ENCODE measurements at regions not wholly inside any gene's neighbourhood (a gene's known extent, or its start where the extent isn't known, plus 50 kb on each side); places are given as distances from the start of the nearest gene placed in this dataset.

GRCh38 chr12:91432755-91433154, 250.1 kb upstream of the DCN start:
- TF ChIP-seq CTCF (IDR thresholded peaks at IDR 0.05), result no peak

GRCh38 chr12:91432089-91432488, 249.5 kb upstream of the DCN start:
- no peak for TF ChIP-seq CTCF (IDR thresholded peaks at IDR 0.05)

GRCh38 chr12:91424506-91424905, 241.9 kb upstream of the DCN start:
- no peak for TF ChIP-seq CTCF (IDR thresholded peaks at IDR 0.05)

GRCh38 chr12:91423693-91424050, 241.1 kb upstream of the DCN start:
- TF ChIP-seq CTCF (IDR thresholded peaks at IDR 0.05), result no peak

- TF ChIP-seq CTCF (IDR thresholded peaks at IDR 0.05), result no peak
These were observed 240.4 kb upstream of the DCN start for GRCh38 chr12:91422811-91423692.

- no peak for TF ChIP-seq CTCF (IDR thresholded peaks at IDR 0.05)
These were observed 239.5 kb upstream of the DCN start for GRCh38 chr12:91422127-91422526.

GRCh38 chr12:91419809-91420208, 237.2 kb upstream of the DCN start:
- TF ChIP-seq CTCF (IDR thresholded peaks at IDR 0.05), result no peak
